OCI-LY3 (cell line): ENCODE measurements at regions not wholly inside any gene's neighbourhood (a gene's known extent, or its start where the extent isn't known, plus 50 kb on each side); places are given as distances from the start of the nearest gene placed in this dataset.

Experiments
- EZH2phosphoT487 ChIP-seq: fragments of 200-600 bp; shearing (Covaris generic); IDR thresholded peaks from 2 replicates; pipeline ENCODE4 v1.6.1; 2018; ENCODE audit warnings: antibody characterized with exemption, mixed run types, low read depth
- TF ChIP-seq, protein P1 (sequence below): fragments of 200-600, 300-600 bp; sonication (generic); IDR thresholded peaks from 2 replicates; pipeline ENCODE4 v1.5.1; 2014; ENCODE audit warnings: antibody characterized with exemption, low read length, low read depth

DNA sequence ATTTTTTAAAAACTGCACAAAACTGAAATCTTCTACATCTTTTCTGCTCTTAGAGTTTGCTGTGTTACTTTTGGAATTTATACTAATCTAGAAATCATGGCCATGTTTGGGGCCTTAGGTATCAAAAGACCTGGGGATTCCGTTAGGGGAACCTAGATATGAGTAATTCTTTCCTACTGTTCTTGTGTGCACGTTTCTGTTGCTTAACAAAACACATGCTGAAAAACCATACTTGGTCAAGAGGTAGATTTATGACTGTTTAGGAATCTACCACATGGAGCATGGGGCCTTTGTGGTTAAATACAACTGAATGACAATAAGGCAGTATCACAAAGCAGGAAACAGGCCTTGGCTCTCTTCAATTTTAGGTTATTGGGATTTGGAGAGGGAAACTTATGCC lies 291.9 kb upstream of the USP25 start:
- TF ChIP-seq, protein P1, sequence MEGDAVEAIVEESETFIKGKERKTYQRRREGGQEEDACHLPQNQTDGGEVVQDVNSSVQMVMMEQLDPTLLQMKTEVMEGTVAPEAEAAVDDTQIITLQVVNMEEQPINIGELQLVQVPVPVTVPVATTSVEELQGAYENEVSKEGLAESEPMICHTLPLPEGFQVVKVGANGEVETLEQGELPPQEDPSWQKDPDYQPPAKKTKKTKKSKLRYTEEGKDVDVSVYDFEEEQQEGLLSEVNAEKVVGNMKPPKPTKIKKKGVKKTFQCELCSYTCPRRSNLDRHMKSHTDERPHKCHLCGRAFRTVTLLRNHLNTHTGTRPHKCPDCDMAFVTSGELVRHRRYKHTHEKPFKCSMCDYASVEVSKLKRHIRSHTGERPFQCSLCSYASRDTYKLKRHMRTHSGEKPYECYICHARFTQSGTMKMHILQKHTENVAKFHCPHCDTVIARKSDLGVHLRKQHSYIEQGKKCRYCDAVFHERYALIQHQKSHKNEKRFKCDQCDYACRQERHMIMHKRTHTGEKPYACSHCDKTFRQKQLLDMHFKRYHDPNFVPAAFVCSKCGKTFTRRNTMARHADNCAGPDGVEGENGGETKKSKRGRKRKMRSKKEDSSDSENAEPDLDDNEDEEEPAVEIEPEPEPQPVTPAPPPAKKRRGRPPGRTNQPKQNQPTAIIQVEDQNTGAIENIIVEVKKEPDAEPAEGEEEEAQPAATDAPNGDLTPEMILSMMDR: no peak
- no peak for TF ChIP-seq EZH2phosphoT487
